Skeletal muscle tissue (tissue), 3 donors: ENCODE measurements at regions not wholly inside any gene's neighbourhood (a gene's known extent, or its start where the extent isn't known, plus 50 kb on each side); places are given as distances from the start of the nearest gene placed in this dataset.

ENCODE experiments used
- H3K27ac ChIP-seq: one replicate; pipeline ENCODE4 v1.7.0; 2013; ENCODE audit warnings: mild to moderate bottlenecking, low read depth, low read length, inconsistent platforms
- H3K27me3 ChIP-seq, 3 donors: one replicate each; pipeline ENCODE4 v1.7.0; 2013; ENCODE audit warnings: low read length in 3 of 3; ENCODE audit not compliant: control insufficient read depth in 3 of 3, insufficient read depth in 3 of 3
- H3K36me3 ChIP-seq, 3 donors: one replicate each; pipeline ENCODE4 v1.7.0; 2013; ENCODE audit warnings: low read length in 3 of 3; ENCODE audit not compliant: control insufficient read depth in 3 of 3, insufficient read depth in 3 of 3
- H3K4me1 ChIP-seq, 3 donors: one replicate each; pipeline ENCODE4 v1.7.0; 2013; ENCODE audit warnings: low read length in 3 of 3, mild to moderate bottlenecking in 3 of 3; ENCODE audit not compliant: control insufficient read depth in 3 of 3, insufficient read depth in 3 of 3
- H3K4me3 ChIP-seq, 3 donors: one replicate each; pipeline ENCODE4 v1.7.0; 2013; ENCODE audit warnings: low read length in 3 of 3
- H3K9ac ChIP-seq, 3 donors: one replicate each; pipeline ENCODE4 v1.7.0; 2013; ENCODE audit warnings: low read length in 3 of 3, mild to moderate bottlenecking in 3 of 3, moderate library complexity in 2 of 3, low read depth in 1 of 3
- H3K9me3 ChIP-seq, 3 donors: one replicate each; pipeline ENCODE4 v1.7.0; 2013; ENCODE audit warnings: low read length in 3 of 3; ENCODE audit not compliant: control insufficient read depth in 3 of 3
- donor health status: Osteomylitis.

DNA sequence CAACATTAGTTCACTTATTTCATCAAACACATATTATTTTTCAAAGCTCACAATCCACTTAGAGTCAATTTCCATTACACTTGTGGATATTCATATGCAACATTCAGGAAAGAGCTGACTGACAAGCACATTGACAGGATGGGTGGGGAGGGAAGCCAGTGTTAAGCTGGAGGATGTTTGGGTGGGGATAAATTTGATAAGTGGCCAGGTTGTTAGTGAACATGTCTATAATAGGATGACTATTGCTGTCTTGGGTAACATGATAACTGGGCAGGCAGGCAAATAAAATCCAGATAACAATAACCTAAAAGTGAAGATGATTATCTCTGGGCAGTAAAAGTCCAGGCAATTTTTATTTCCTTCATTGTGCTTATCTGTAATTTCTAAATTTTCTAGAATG lies 73.8 kb upstream of the OSBPL8 start:
- no peak overlapping the region for H3K4me3 ChIP-seq
- H3K27me3 ChIP-seq: no peaks in the 10 kb centered on the region
- H3K27ac ChIP-seq: no peak overlapping the region
- H3K9ac ChIP-seq: no peak overlapping the region
- H3K9me3 ChIP-seq: no peaks in the 10 kb centered on the region
- no peaks in the 10 kb centered on the region for H3K36me3 ChIP-seq
- no peaks in the 10 kb centered on the region for H3K4me1 ChIP-seq

DNA sequence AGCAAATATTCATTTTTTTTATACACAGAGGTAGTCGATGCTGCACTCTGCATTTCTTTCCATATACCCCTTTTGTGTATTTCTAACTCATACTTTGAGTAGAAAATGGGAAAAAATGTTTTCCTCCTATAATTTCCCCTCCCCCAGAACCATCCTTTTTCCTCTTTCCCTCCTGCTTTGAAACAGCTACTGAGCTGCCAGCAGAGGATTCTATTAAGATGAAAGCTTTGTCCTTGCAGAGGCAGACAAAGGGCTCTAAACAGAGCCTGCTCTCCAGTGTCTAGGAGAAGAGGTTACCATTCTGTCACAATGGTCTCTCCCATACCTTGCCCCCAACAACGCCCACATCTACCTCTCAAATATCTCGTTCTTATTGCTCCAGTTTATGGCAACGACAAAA lies 74.6 kb upstream of the OSBPL8 start:
- Histone ChIP-seq H3K27ac (no peak overlapping the region), H3K36me3 (no peaks in the 10 kb centered on the region), H3K9ac (no peak overlapping the region), H3K27me3 (no peaks in the 10 kb centered on the region), H3K4me1 (no peaks in the 10 kb centered on the region), H3K9me3 (no peaks in the 10 kb centered on the region), H3K4me3 (no peak overlapping the region)

GRCh38 chr12:76636121-76636692 lies 76.6 kb upstream of the OSBPL8 start:
- no peaks in the 10 kb centered on the region for H3K27me3 ChIP-seq

GRCh38 chr12:76637807-76638206 lies 78.2 kb upstream of the OSBPL8 start:
- Histone ChIP-seq H3K9me3 (no peaks in the 10 kb centered on the region), H3K36me3 (no peaks in the 10 kb centered on the region), H3K4me1 (no peaks in the 10 kb centered on the region), H3K27me3 (no peaks in the 10 kb centered on the region), H3K27ac (no peak overlapping the region), H3K9ac (no peak overlapping the region), H3K4me3 (no peak overlapping the region)

More at GRCh38 chr12:76636121-76636692, 76.6 kb upstream of the OSBPL8 start:
- Histone ChIP-seq H3K27ac (no peak overlapping the region), H3K9me3 (no peaks in the 10 kb centered on the region), H3K36me3 (no peaks in the 10 kb centered on the region), H3K4me1 (no peaks in the 10 kb centered on the region), H3K9ac (no peak overlapping the region), H3K4me3 (no peak overlapping the region)

- Histone ChIP-seq H3K36me3 (no peaks in the 10 kb centered on the region), H3K4me3 (no peak overlapping the region), H3K27me3 (no peaks in the 10 kb centered on the region)
Measured at GRCh38 chr12:76639646-76640045, 80.1 kb upstream of the OSBPL8 start.

GRCh38 chr12:76641073-76641472 lies 81.5 kb upstream of the OSBPL8 start:
- Histone ChIP-seq H3K4me3 (no peak overlapping the region), H3K9ac (no peak overlapping the region), H3K27ac (no peak overlapping the region), H3K4me1 (no peaks in the 10 kb centered on the region), H3K9me3 (no peaks in the 10 kb centered on the region), H3K27me3 (no peaks in the 10 kb centered on the region), H3K36me3 (no peaks in the 10 kb centered on the region)

More at GRCh38 chr12:76639646-76640045, 80.1 kb upstream of the OSBPL8 start:
- H3K4me1 ChIP-seq: no peaks in the 10 kb centered on the region
- no peaks in the 10 kb centered on the region for H3K9me3 ChIP-seq
- no peak overlapping the region for H3K9ac ChIP-seq
- no peak overlapping the region for H3K27ac ChIP-seq

DNA sequence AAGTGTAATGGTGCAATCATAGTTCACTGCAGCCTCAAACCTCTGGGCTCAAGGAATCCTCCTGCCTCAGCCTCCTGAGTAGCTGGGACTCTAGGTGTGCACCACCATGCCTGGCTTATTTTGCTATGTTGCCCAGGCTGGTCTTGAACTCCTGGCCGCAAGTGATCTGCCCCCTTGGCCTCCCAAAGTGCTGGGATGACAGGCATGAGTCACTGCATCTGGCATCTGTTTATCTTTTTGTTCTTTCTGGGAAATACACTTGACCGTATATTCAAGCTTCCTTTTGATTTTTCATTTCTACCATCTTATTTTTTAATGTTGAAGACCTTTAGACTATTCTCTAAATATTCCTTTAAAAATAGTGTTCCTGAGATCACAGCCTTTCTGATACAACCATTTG lies 82.4 kb upstream of the OSBPL8 start:
- Histone ChIP-seq H3K27ac (no peak overlapping the region), H3K4me3 (no peak overlapping the region), H3K9me3 (no peaks in the 10 kb centered on the region), H3K27me3 (no peaks in the 10 kb centered on the region), H3K9ac (no peak overlapping the region), H3K4me1 (no peaks in the 10 kb centered on the region), H3K36me3 (no peaks in the 10 kb centered on the region)

GRCh38 chr12:76643438-76643837 lies 83.9 kb upstream of the OSBPL8 start:
- Histone ChIP-seq H3K4me3 (no peak overlapping the region), H3K4me1 (no peaks in the 10 kb centered on the region), H3K9me3 (no peaks in the 10 kb centered on the region), H3K36me3 (no peaks in the 10 kb centered on the region), H3K27me3 (no peaks in the 10 kb centered on the region), H3K27ac (no peak overlapping the region), H3K9ac (no peak overlapping the region)

GRCh38 chr12:76644950-76645349 lies 85.4 kb upstream of the OSBPL8 start:
- Histone ChIP-seq H3K27ac (no peak overlapping the region), H3K4me3 (no peak overlapping the region), H3K27me3 (no peaks in the 10 kb centered on the region), H3K9me3 (no peaks in the 10 kb centered on the region), H3K4me1 (no peaks in the 10 kb centered on the region), H3K36me3 (no peaks in the 10 kb centered on the region), H3K9ac (no peak overlapping the region)

DNA sequence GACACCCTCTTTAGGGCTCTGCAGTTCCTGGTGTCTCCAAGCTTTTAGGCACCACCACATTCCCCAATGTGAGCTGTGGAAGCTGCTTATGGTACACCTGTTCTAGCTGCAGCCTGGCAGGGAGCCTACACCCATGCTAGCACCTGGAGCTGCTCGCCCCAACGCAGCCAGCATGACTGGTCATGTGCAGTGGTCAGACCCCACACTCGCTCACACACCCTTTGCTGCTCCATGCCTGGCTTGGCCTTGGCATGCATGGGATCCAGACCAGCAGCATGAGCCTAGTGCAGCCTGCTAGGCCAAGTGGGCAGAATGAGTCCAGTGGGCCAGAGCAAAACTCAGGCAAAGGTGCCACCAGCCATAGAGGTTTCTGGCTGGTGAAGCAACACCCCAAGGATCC lies 86.4 kb upstream of the OSBPL8 start:
- no peaks in the 10 kb centered on the region for H3K27me3 ChIP-seq
- no peaks in the 10 kb centered on the region for H3K9me3 ChIP-seq
- no peak overlapping the region for H3K27ac ChIP-seq
- no peak overlapping the region for H3K9ac ChIP-seq
- no peaks in the 10 kb centered on the region for H3K36me3 ChIP-seq
- H3K4me1 ChIP-seq: no peaks in the 10 kb centered on the region
- no peak overlapping the region for H3K4me3 ChIP-seq

- Histone ChIP-seq H3K4me1 (no peaks in the 10 kb centered on the region), H3K9ac (no peak overlapping the region), H3K27me3 (no peaks in the 10 kb centered on the region), H3K4me3 (no peak overlapping the region), H3K9me3 (no peaks in the 10 kb centered on the region), H3K36me3 (no peaks in the 10 kb centered on the region), H3K27ac (no peak overlapping the region)
Measured at GRCh38 chr12:76646366-76646765, 86.8 kb upstream of the OSBPL8 start.
